ENCODE measurements at regions not wholly inside any gene's neighbourhood (a gene's known extent, or its start where the extent isn't known, plus 50 kb on each side); places are given as distances from the start of the nearest gene placed in this dataset.

DNA sequence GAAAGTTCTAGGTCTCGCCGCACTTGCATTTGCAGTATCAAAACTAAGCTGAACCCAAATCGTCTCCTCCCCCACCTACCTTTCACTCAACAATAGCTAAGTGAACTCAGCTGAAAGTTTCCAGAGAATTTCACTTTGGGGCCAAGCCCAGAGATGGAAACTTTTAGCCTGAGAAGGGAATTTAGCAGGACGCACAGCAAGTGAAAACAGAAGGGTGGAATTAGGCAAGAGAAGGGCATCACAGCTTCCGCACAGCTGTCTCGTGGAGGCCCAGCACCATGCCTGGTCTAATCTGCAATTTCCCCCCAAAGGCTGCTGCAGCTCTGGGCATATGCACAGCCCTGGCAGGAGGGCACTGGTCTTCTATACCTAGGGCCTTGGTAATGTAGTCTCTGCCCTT lies 262.0 kb downstream of the TNS1 start:
- no peak for TF ChIP-seq EZH2 (IDR thresholded peaks at IDR 0.05; ENCODE audit: insufficient read depth, low read length)
- TF ChIP-seq, protein P1, sequence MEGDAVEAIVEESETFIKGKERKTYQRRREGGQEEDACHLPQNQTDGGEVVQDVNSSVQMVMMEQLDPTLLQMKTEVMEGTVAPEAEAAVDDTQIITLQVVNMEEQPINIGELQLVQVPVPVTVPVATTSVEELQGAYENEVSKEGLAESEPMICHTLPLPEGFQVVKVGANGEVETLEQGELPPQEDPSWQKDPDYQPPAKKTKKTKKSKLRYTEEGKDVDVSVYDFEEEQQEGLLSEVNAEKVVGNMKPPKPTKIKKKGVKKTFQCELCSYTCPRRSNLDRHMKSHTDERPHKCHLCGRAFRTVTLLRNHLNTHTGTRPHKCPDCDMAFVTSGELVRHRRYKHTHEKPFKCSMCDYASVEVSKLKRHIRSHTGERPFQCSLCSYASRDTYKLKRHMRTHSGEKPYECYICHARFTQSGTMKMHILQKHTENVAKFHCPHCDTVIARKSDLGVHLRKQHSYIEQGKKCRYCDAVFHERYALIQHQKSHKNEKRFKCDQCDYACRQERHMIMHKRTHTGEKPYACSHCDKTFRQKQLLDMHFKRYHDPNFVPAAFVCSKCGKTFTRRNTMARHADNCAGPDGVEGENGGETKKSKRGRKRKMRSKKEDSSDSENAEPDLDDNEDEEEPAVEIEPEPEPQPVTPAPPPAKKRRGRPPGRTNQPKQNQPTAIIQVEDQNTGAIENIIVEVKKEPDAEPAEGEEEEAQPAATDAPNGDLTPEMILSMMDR (IDR thresholded peaks at IDR 0.05; ENCODE audit: insufficient read depth, low read depth, low read length): no peak
